Activated CD8-positive, alpha-beta memory T cell treated with anti-CD3 and anti-CD28 coated beads, Interleukin-2, amount 50 U/mL, for 24 hours (primary cell): ENCODE measurements at regions not wholly inside any gene's neighbourhood (a gene's known extent, or its start where the extent isn't known, plus 50 kb on each side); places are given as distances from the start of the nearest gene placed in this dataset.

Experiments used
- DNase-seq: peaks from one replicate; pipeline ENCODE4 v3.0.0-alpha.2; 2020; ENCODE audit errors: extremely low read depth

DNA sequence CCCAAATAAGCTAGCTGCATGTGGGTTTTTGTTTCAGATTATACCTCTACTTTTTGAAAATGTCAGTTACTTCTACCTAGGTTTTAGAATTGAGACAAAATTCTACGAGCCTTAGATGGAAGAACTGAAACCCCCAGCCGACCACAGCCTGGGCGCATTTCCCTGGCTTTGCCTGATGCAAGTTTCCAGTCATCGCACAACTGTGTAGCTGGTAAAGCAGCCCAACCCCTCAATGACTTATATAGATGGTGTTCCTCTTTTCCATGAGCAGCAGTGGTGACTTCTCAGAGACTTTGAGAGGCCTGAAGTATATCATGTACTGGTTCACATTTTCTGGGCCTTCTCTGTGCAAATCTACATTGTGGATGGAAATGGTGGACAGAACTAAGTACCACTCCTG lies 515.4 kb upstream of the RAB6C start:
- no peak for DNase-seq

DNA sequence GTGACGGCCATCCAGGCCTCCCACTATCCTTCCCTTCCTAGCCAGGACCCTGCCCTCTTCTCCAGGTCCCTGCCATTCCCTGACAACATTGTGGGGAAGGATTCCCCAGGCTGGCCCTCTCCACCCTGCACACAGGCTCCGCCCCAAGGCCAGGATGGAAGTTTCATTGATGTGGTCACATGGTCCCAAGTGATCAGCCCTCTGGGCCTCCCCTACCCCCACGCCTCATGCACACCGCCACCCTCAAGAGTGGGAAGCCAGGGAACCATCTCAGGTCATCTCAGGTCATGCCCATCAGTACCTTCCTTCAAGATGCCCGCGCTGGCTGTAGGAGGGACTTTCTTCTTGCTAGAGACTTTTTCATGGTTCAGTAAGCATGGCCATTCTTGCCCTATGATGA lies 514.8 kb upstream of the RAB6C start:
- no peak for DNase-seq

DNA sequence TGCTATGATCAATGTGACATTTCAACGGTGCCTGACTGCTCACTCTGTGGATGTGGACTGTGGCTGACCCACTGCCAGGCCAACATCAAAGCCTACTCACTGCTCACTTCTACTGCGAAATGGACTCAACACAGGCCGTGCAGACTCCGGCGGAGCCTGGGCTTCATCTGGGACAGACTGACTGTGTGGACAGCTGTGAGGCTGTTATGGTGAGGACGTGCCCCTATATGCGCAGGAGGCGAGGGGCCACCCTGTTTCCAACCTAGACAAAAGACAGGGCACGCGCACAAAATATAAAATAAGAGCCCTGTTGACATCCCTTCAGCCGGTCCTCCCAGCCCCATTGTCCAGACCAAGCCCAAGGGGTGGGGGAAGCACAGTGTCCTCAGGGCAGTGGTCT lies 514.4 kb upstream of the RAB6C start:
- DNase-seq = no peak

DNA sequence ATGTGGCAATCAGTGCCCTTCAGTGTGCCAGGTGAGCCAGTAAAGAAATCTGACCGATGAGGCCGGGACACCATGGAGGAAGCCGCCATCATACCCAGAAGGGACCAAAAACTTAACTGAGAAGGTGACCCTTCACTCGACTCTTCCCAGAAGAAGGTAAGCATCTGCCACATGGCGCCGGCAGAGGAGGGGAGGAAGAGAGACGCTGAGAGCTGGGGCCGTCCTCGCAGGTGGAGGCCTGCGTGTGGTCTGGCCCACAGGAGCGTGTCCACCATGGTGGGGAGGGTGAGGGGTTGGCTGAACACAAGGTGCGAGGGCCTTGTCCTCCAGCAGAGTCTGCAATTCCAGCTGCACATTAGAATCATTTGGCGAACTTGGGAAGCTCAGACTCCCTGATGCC lies 513.1 kb upstream of the RAB6C start:
- no peak for DNase-seq

DNA sequence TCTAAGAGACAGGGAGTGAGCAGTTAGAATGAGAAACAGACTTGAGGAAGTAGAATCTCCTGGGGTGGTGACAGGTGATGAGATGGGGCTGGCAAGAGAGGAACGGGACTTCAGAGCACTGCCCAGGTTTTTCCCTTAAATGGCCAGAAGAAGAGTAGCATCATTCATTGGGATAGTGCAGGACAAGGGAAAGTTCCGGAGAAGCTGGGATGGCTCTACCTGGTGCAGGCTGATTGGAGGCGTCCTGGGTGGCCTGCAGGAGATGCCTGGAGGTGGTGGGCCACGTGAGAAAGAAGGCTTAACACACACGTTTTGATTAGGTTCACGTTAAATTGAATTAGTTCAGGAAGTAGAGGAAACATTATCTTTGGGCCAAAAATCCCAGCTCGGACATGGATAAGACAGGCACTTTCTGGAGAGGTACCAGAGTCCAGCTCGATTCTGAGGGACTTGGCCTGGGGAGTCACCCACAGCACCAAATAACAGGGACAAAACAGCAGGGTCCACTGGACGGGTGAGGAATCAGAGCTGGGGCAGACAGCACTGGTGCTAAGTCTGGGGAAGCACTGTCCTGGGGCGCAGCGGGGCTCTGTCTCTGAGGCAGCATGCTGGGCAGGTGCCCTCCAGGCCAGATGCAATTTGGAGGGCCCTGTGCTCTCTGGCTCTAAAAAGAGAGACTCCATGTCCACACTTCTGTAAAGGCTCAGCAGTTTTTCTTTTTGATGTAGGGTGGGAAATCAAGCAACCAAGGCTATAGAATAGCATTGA lies 512.3 kb upstream of the RAB6C start:
- DNase-seq = no peak

DNA sequence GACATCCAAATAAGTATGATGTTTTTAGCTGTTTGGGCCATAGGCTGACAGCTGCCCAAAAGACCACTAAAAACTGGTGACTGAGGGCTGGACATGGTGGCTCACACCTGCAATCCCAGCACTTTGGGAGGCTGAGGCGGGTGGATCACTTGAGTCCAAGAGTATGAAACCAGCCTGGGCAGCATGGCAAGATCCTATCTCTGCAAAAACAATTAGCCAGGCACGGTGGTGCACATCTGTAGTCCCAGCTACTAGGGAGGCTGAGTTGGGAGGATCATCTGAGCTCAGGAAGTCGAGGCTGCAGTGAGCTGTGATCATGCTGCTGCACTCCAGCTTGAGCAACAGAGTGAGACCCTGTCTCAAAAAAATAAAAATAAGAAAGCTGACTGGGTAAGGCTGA lies 511.5 kb upstream of the RAB6C start:
- no peak for DNase-seq

DNA sequence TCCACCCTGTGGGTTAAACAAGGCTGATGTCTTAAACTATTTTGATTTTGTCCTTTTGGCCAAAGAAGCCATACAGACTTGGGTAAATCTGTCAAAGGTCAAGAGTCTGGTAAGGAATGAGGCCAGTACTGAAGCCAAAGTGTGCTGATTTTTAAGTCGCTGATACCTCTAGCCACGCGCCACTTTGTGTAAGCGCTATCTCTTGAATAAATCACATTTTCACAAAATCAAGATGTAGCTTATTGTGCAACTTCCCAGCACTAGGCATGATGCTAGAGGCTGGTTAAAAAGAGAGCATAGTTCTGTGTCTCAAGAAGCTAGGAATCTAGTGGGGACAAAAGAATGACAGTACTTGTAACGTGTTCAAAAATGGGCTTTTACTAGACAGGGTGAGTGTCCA lies 510.6 kb upstream of the RAB6C start:
- no peak for DNase-seq

DNA sequence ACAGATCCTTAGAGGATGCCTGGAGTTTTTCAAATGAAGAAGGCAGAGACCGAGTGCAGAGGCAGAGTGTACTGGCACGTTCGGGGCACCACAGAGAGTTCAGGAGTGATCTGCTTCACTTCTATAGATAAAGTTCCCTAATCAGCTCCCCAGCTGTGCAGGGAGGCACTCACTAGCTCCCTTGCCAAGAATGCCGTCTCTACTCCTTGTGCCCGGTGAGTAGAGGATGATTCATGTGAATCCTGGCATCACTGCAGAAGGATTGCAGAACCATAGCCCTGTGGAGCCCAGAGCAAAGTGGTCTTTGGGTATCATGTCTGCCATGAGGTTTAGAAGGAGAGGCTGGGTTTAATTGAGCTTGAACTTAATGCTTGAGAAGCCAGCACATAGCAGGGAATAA lies 510.1 kb upstream of the RAB6C start:
- no peak for DNase-seq

DNA sequence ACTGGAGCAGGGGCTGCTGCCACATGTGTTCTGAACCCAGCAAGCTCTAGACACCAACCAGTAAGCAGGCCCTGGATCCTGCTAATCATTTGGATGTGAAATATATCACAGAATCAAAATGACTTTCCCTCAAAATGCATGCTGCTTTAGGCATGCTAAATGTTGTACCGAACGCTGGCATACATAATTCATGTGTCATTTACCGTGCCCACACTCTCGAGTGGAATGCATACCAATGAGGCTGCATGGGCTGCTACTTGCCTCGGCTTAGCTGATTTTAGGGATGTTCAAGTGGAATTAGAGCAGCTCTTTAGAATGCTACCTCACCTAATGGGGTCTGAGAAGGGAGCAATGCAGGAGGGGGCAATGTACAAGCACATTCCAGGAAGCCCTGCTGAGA lies 509.6 kb upstream of the RAB6C start:
- no peak for DNase-seq

DNA sequence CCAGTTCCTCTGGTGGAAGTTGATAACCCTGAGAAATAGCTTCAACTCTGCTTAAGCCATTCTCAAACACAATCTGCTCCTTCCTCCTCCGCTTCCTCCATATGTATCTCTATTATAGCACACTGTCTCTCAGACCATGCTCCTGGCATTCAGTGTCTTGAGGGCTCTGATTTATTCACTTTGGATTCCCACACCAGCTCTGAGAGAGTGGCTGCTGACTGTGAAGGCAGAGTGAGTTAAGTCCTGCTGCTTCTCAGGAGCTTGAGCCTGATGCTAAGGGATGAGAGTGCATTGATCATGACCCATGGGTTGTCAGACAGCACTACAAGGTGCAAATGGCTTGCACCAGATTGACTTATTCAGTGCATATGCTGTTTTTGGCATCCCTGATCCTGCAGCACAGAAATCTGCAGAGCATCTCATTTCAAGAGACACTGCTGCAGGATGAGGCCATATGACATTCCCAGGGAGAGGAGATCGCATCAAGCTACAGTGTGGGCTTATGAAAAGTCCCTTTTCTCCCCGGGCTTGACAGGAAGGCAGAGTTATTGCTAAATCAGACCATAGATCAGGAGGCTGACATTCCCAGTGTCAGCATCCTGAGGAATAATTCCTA lies 500.5 kb upstream of the RAB6C start:
- DNase-seq = no peak

DNA sequence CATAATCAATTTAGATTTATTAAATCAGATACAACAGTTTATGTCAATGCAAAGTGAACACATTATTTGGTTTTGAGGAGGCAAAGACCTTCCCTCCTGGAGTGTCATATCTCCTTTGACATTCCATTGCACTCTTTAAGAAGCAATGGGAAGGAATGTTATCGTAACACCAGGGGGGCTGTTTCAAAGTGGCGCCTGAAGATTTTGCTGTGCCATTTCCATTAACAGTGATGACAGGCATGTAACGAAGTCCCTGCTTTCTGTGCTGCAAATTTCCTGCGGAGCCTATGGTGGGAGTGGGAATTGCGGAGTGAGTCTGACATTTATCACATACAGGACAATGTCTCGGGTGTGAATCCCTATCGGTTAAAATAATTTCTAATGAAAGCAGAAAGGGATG lies 499.6 kb upstream of the RAB6C start:
- DNase-seq = no peak

DNA sequence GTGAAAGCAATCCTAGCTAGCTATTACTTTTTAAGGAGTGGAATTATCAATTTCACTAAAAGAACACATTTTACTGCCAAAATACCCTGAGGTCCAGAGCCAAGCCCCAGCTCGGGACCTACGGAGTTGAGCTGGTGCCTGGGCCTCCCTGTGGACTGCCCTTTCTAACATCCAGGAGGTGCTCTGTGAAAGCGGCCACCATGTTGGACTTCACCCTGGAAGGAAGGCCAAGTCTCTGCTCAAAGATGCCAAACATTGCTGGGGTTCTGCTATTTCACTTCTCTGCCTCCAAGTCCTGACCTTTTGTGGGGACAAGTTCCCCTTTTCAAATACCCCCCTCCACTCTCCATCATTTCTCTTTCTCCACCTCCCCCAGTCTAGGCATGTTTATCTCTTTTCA lies 498.7 kb upstream of the RAB6C start:
- DNase-seq = no peak

DNA sequence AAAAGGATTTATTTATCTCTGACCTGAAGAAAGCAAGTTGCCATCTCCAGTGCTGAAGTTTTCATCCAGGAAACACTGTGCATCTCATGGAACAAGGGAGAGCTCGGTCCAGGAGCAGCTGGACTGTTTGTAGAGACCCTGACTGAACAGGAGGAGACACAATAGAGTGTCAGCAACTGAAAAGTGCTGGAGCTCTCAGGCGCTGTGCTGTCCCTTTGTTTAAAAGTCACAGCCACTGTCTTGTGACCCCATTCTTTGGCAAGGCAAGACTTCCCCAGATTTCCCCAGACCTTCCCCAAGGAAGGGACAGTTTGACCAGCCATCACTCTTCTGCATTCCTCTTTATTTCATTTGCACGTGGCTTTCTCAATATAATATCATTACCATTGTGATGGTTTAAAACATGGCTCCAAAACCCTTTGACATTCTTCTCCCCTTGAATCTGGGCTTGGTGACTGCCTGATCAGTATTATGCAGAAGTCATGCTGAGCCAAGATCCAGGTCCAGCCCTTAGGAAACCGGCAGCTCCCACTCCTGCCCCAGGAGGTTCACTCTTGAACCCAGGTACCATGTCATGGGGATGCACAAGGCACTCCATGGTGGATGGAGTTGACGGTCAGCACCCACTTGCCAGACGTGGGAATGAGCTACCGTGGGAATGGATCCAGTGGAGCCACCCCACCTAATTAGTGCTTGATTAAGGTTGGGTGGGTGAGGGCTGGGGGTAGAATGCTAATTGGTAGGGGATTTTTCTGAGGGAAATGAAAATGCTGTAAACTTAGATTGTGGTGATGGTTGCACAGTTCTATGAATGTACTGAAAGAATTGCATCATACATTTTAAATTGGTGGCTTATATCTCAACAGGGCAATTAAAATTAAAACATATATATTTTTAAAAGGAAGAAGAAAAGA lies 497.9 kb upstream of the RAB6C start:
- DNase-seq = no peak

DNA sequence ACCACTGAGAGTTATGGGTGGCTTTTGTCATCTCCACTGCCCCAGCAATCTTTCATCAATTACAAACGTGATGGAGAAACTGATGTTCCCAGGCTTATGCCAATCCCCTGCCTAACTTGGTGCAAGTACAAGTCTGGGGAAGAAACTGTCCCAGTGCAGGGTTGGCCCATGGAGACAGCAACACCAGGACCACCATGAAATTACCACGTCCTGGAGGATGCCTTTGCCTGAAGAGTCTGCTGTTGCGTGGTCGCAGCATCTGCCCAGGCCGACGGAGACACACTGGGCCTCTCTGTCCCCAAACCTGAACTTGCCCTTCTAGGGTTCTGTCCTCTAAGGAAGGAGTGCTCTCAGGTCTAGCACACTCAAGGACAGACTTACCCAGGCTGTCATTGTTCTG lies 496.8 kb upstream of the RAB6C start:
- DNase-seq = no peak

DNA sequence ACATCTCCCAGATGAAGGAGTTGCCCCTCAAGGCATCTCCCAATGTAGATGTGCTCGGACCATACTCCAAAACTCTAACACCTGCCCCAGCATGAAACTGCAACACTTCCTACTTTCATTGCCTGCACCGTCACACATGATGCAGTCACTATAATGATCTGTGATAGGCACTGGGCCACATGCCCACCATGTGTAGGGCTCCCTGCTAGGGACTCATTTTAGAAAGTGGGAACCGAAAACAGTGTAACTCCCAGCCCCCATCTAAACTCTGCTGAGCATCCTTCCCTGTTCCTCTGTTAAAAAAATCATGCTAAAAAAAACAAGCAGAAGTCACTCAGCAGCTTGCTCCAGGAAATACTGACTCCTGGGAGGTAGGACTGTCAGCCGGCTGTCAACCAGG lies 496.1 kb upstream of the RAB6C start:
- DNase-seq = no peak

DNA sequence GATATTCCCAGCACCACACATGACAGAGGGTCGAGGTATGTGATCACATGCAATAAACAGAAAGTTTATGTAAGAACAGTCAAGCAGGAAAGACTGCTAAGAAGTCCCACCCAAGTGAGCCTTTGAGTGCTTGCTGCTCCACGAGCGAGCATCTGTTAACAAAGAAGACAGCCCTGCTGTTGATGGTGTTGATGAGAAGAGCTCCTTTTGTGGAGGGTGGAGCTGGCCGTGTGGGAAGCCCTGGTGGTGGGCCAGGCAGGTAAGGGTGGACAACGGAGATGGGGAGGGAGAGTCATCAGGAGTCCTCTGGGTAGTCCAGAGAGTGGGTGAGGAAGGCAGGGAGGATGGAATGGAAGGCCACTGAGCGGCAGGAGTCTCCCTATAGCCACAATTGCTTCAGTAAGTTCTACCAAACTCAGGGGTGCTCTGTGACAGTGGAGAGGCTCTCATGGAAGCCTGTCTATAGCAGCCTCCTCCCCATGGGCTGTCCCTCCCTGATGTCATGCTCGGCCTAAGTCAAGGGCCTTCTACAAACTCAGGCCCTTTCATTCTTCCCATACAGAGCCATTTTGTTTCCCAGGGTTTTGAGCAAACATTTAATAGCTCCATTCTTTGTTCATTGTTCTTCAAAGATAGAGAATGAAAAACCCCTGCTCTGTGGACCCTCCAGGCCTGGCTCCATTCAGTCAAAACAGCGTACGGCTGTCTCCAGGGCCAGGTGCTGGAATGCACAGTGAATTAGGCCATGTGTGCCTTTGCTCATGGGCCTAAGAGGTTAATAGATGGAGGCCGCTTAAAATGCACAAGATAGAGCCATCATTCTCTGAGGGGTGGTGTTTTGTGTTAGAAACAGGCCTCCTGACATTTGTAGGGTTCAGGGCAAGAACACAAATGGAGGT lies 494.2 kb upstream of the RAB6C start:
- no peak for DNase-seq

DNA sequence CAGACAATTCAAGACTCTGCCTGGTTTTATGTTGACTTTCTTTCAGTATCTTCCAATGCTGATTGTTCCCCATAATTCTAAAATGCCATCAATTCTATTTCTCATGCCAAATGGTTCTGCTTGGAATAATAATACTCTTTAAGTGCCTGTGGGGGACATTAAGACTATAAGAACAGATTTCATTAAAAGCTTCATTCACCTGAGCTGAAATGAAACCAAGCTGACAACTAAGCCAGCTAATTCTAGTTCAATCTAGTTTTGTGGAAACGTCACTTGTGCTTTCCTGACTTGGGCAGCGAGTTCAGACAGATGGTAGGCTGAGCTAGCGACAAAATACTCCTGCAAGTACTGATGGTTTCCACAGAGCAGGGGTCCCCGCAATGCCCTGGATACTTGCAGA lies 491.1 kb upstream of the RAB6C start:
- no peak for DNase-seq

DNA sequence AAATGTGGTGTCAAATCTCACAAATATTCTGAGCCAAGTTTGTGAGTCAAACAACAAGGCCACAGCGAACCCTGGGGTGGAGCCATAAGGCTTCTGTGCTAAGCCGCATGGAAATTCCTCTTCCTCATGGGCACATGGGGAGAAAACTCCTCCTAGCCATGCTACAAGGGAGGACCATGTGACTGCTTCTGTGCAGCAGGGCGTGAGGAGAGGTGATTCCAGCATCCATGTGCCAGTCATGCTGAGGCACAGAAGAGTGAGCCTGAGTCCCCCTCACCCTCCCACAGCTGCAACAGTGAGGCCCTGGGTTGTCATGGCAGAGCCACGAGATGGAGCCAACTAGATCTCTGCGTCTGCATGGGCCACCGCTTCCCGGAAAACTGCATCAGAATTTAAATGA lies 488.8 kb upstream of the RAB6C start:
- no peak for DNase-seq

DNA sequence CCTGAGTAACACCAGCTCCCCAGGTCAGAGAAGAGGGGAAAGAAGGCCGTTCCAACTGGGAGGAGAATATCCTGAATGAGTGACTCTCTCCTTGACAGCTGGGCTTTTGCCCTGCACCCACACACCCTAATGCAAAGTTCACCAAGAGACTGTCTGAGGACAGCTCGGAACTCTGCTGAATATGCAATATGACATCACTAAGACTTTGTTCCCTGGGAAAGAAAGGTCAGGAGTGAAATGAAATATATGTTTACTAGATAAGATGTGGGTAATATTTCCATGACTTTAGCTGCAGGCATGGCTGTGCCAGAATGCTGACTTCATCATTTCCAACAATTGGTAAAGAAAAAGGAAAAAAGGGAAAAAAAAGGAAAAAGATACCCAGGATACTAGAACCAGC lies 488.2 kb upstream of the RAB6C start:
- no peak for DNase-seq

DNA sequence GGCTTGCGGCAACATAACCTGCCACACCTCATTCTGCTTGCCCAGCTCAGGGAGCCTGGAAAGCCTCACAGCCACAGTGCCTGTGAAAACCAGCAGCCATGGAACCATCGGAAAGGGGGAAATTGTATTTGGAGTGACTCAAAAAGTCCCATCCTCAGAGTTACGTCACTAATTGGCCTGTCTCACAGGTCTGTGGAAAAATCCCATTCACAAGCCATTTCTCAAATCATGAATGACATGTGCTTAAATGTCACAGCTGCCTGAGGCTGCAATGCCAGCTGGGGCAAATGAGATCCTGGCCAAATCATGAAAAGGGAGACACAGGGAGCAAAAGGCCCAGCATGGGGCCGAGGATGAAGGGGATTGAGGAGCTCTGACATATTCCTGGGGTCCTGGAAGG lies 486.9 kb upstream of the RAB6C start:
- DNase-seq = no peak

DNA sequence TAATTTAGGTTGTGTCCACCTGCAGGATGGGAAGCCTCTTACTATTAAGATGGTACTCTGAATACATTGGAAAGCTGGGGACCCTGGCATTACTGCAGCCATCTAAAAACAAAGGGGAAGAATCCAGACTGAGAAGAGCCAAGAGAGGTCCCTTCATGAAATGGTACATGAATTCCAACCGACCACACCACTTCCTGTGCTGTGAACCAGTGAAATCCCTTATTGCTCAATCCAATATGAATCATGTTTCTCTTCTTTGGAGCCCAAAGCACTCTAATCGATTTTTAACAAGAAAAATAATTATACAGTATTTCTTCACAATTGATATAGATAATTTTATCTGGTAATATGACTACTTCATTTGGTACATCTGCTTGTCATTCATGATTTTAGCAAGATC lies 479.7 kb upstream of the RAB6C start:
- no peak for DNase-seq

DNA sequence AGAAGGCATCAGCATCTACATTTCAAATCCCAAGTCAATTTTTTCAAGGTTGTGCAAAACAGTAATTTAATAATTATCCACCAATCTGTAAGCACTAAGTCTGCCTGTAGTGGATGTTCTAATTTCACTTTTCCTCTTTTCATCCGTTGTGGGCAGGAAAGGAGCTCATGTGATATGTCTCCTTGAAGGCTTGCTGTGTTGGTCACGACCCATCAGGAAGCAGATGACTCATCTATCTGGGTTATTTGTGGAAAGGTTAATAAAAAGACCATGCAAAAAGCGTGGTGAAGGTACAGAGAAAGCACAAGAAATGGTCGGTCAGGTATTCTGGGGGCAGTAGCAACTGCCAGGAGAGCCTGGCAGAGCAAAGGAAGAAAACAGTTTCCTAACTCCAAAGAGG lies 476.7 kb upstream of the RAB6C start:
- DNase-seq = no peak
